ENCODE measurements at regions not wholly inside any gene's neighbourhood (a gene's known extent, or its start where the extent isn't known, plus 50 kb on each side); places are given as distances from the start of the nearest gene placed in this dataset.
"Not testable (repeated sequence)": the region's sequence is repeated elsewhere in the genome, so short reads cannot be mapped to it uniquely, and the experiment has no call there.

DNA sequence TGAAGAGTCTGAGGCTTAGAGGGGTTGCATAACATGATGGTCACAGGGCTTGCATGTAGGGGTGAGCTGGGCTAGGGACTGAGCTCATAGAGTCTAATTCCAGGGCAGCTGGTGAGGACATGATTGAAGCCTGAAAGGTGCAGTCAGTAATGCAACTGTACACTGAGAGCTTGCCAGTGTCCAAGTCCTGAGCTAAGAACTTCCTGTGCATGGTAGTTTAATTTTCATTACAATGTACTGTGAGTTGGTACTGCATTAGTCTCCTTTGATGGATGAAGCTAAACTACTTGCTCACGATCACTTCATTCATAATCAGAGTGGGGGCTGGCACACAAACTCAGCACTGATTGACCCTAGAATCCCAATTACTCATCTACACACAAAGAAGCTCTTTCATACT is 156.4 kb upstream of the CRBN start:
- no peak for ATAC-seq
- no peaks in the 10 kb centered on the region for H3K27me3 Mint-ChIP-seq
- no peak overlapping the region for H3K4me3 Mint-ChIP-seq
- H3K4me1 Mint-ChIP-seq, result no peaks in the 10 kb centered on the region
- H3K9me3 Mint-ChIP-seq, result no peaks in the 10 kb centered on the region
- DNase-seq, result no peak
- no peak overlapping the region for H3K27ac Mint-ChIP-seq

GRCh38 chr3:3334491-3334890 is 155.0 kb upstream of the CRBN start:
- no peak overlapping the region for H3K27ac Mint-ChIP-seq
- no peak overlapping the region for H3K4me3 Mint-ChIP-seq
- H3K4me1 Mint-ChIP-seq, result no peaks in the 10 kb centered on the region
- ATAC-seq, result no peak
- no peaks in the 10 kb centered on the region for H3K27me3 Mint-ChIP-seq
- DNase-seq, result no peak
- H3K9me3 Mint-ChIP-seq, result no peaks in the 10 kb centered on the region

- H3K27me3 Mint-ChIP-seq, result no peaks in the 10 kb centered on the region
- DNase-seq (no peak), ATAC-seq (no peak)
Observed at GRCh38 chr3:3333571-3333970, 154.1 kb upstream of the CRBN start.

DNA sequence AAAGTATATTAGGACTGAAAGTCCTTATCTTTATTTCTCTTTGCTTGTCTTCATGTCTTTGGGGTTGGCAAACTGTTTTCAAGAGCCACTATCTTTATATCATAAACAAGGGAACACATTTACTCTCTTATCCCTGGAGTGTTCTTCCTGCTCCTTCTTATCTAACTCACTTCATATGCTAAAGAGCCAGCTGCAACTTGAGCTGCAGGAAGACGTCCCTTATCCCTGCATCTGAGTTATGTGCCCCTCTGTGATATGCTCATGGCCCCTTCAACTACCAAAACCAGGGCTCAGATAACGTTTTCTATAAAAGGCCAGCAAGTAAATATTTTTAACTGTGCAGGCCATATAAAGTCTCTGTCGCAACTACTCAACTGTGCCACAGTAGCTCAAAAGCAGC is 137.0 kb upstream of the CRBN start:
- H3K9me3 Mint-ChIP-seq, result peaks cover 8 to 15% of the 10 kb centered on the region in 2 donors
- no peak overlapping the region for H3K4me3 Mint-ChIP-seq
- ATAC-seq (no peak), DNase-seq (no peak)
- H3K4me1 Mint-ChIP-seq, result no peaks in the 10 kb centered on the region
- H3K27me3 Mint-ChIP-seq, result no peaks in the 10 kb centered on the region
- no peak overlapping the region for H3K27ac Mint-ChIP-seq

More at GRCh38 chr3:3333571-3333970, 154.1 kb upstream of the CRBN start:
- Mint-ChIP-seq H3K9me3 (no peaks in the 10 kb centered on the region), H3K4me3 (no peak overlapping the region), H3K4me1 (no peaks in the 10 kb centered on the region), H3K27ac (no peak overlapping the region)

GRCh38 chr3:3315846-3316245 is 136.4 kb upstream of the CRBN start:
- H3K27ac Mint-ChIP-seq, result no peak overlapping the region
- no peaks in the 10 kb centered on the region for H3K27me3 Mint-ChIP-seq

GRCh38 chr3:3309887-3310286 is 130.4 kb upstream of the CRBN start:
- DNase-seq, result no peak

More at GRCh38 chr3:3315846-3316245, 136.4 kb upstream of the CRBN start:
- H3K4me3 Mint-ChIP-seq, result no peak overlapping the region
- DNase-seq, result no peak
- H3K4me1 Mint-ChIP-seq, result no peaks in the 10 kb centered on the region
- no peak for ATAC-seq
- H3K9me3 Mint-ChIP-seq, result peaks cover 8 to 15% of the 10 kb centered on the region in 2 donors

DNA sequence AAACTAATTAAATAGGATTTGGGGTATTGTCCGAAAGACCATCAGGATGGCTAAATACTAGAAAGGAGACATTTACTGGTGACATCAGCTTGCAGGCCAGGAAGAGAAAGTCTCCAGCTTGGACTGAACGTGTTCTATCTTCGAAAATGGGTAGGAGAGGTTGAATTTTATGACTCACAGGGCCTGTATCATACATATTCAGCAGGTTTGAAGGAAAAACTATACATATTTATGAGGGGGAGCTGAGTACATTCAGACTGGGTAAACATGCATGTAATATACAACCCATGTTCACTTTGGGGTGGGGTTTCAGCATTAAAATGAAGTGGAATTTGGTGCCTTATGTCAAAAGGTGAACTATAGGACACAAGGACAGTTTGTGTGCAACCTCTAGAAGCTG is 129.3 kb upstream of the CRBN start:
- Mint-ChIP-seq H3K9me3 (no peaks in the 10 kb centered on the region), H3K4me3 (no peak overlapping the region), H3K4me1 (no peaks in the 10 kb centered on the region), H3K27me3 (no peaks in the 10 kb centered on the region), H3K27ac (no peak overlapping the region)
- DNase-seq, result no peak
- no peak for ATAC-seq

More at GRCh38 chr3:3309887-3310286, 130.4 kb upstream of the CRBN start:
- Mint-ChIP-seq H3K9me3 (no peaks in the 10 kb centered on the region), H3K4me1 (no peaks in the 10 kb centered on the region), H3K4me3 (no peak overlapping the region), H3K27ac (no peak overlapping the region), H3K27me3 (no peaks in the 10 kb centered on the region)
- ATAC-seq, result no peak

DNA sequence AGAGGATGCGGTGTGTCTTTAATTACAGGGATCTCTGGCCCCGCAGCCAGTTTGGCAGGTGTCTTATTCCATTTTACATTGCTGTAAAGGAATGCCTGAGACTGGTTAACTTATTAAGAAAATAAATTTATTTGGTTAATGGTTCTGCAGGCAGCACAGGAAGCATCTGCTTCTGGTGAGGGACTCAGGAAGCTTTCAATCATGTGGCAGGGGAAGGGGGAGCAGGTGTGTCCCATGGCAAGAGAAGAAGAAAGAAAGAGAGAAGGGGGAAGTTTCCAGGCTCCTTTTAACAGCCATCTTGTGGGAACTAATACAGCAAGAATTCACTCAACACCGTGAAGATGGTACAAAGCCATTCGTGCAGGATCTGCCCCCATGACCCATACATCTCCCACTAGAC is 128.0 kb upstream of the CRBN start:
- Mint-ChIP-seq H3K27me3 (no peaks in the 10 kb centered on the region), H3K4me3 (no peak overlapping the region), H3K4me1 (no peaks in the 10 kb centered on the region), H3K27ac (no peak overlapping the region), H3K9me3 (no peaks in the 10 kb centered on the region)
- DNase-seq (no peak), ATAC-seq (no peak)

GRCh38 chr3:3305841-3306240 is 126.3 kb upstream of the CRBN start:
- no peak for ATAC-seq
- Mint-ChIP-seq H3K4me3 (no peak overlapping the region), H3K9me3 (no peaks in the 10 kb centered on the region), H3K27me3 (no peaks in the 10 kb centered on the region), H3K27ac (no peak overlapping the region), H3K4me1 (no peaks in the 10 kb centered on the region)
- no peak for DNase-seq

GRCh38 chr3:3305084-3305483 is 125.6 kb upstream of the CRBN start:
- H3K9me3 Mint-ChIP-seq, result no peaks in the 10 kb centered on the region
- H3K27ac Mint-ChIP-seq, result no peak overlapping the region
- H3K4me3 Mint-ChIP-seq, result no peak overlapping the region
- no peaks in the 10 kb centered on the region for H3K4me1 Mint-ChIP-seq
- DNase-seq (no peak), ATAC-seq (no peak)
- no peaks in the 10 kb centered on the region for H3K27me3 Mint-ChIP-seq

DNA sequence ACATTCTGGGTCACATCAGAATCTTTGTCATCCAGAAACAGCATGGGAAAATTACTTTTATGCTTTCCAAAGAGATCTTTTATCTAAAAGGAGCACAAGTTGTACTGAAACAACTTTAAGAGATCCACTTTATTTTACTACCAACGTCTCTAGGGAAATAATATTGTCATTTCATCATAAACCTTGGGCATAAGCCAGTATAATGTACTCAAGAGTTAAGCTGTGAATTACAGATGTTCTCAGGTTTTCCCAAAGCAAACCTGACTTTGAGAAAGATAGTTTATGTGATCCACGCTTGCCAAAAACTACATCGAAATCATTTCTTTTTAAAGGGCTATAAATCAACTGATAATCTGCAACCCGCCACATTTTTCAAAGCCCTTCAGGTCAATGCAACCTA is 124.1 kb upstream of the CRBN start:
- no peaks in the 10 kb centered on the region for H3K4me1 Mint-ChIP-seq
- no peaks in the 10 kb centered on the region for H3K9me3 Mint-ChIP-seq
- no peak overlapping the region for H3K4me3 Mint-ChIP-seq
- H3K27ac Mint-ChIP-seq, result no peak overlapping the region
- DNase-seq, result no peak
- no peaks in the 10 kb centered on the region for H3K27me3 Mint-ChIP-seq
- no peak for ATAC-seq

- DNase-seq, result no peak
- no peaks in the 10 kb centered on the region for H3K27me3 Mint-ChIP-seq
- H3K27ac Mint-ChIP-seq, result no peak overlapping the region
- ATAC-seq, result no peak
- no peaks in the 10 kb centered on the region for H3K4me1 Mint-ChIP-seq
- H3K4me3 Mint-ChIP-seq, result no peak overlapping the region
- no peaks in the 10 kb centered on the region for H3K9me3 Mint-ChIP-seq
Observed at GRCh38 chr3:3302964-3303363, 123.5 kb upstream of the CRBN start.

GRCh38 chr3:3301476-3301875 is 122.0 kb upstream of the CRBN start:
- Mint-ChIP-seq H3K4me3 (no peak overlapping the region), H3K27me3 (no peaks in the 10 kb centered on the region), H3K27ac (no peak overlapping the region), H3K9me3 (no peaks in the 10 kb centered on the region), H3K4me1 (peaks cover 13% of the 10 kb centered on the region)
- no peak for ATAC-seq
- no peak for DNase-seq

GRCh38 chr3:3296979-3297381 is 117.5 kb upstream of the CRBN start:
- ATAC-seq, result peak; percentile 71
- DNase-seq, result peak in 1 of 2 donors; percentile 3
- peak overlapping the region in 1 of 2 donors; percentile 40 for H3K27ac Mint-ChIP-seq

GRCh38 chr3:3295586-3295985 is 116.1 kb upstream of the CRBN start:
- no peak overlapping the region for H3K27ac Mint-ChIP-seq
- ATAC-seq, result no peak
- H3K9me3 Mint-ChIP-seq, result peaks cover 0 to 21% of the 10 kb centered on the region in 2 donors
- no peak for DNase-seq
- no peak overlapping the region for H3K4me3 Mint-ChIP-seq
- H3K4me1 Mint-ChIP-seq, result peaks cover 13% of the 10 kb centered on the region
- no peaks in the 10 kb centered on the region for H3K27me3 Mint-ChIP-seq

More at GRCh38 chr3:3296979-3297381, 117.5 kb upstream of the CRBN start:
- peaks cover 13% of the 10 kb centered on the region for H3K4me1 Mint-ChIP-seq
- no peaks in the 10 kb centered on the region for H3K27me3 Mint-ChIP-seq
- peak overlapping the region; percentile 47 to 67 for H3K4me3 Mint-ChIP-seq
- peaks cover 0 to 19% of the 10 kb centered on the region in 2 donors for H3K9me3 Mint-ChIP-seq

DNA sequence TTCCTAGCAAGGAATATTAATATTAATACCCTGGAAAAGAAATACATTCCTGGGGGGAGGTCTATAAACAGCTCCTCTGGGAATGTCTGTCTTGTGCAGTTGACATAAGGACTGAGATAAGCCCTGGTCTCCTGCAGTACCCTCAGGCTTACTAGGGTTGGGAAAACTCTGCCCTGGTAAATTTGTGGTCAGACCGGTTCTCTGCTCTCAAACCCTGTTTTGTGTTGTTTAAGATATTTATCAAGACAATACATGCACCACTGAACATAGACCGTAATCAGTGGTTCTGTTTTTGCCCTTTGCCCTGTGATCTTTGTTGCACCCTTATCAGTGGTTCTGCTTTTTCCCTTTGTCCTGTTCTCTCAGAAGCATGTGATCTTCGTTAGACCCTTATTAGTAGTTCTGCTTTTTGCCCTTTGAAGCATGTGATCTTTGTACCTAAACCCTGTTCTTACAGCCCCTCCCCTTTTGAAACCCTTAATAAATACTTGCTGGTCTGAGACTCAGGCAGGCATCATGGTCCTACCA is 112.3 kb upstream of the CRBN start:
- DNase-seq, ATAC-seq, H3K4me3 Mint-ChIP-seq, H3K4me1 Mint-ChIP-seq, H3K27me3 Mint-ChIP-seq, H3K27ac Mint-ChIP-seq: not testable (repeated sequence)
- H3K9me3 Mint-ChIP-seq, result peaks cover 0 to 21% of the 10 kb centered on the region in 2 donors

- peaks cover 0 to 6% of the 10 kb centered on the region in 2 donors for H3K9me3 Mint-ChIP-seq
- no peak overlapping the region for H3K27ac Mint-ChIP-seq
- no peak overlapping the region for H3K4me3 Mint-ChIP-seq
- H3K27me3 Mint-ChIP-seq, result no peaks in the 10 kb centered on the region
- DNase-seq (no peak), ATAC-seq (no peak)
- no peaks in the 10 kb centered on the region for H3K4me1 Mint-ChIP-seq
Observed at GRCh38 chr3:3288255-3288654, 108.8 kb upstream of the CRBN start.
